HCT116 (cell line): ENCODE measurements at regions not wholly inside any gene's neighbourhood (a gene's known extent, or its start where the extent isn't known, plus 50 kb on each side); places are given as distances from the start of the nearest gene placed in this dataset.

Source experiments
- ATAC-seq: fragments of 200-7000 bp; cut with Tn5 transposase; 2 replicates; pipeline ENCODE4 v1.9.1; 2020; ENCODE audit warnings: mild to moderate bottlenecking, moderate library complexity
- BruUV-seq: library from RNA; stranded (reverse); fragments of 400-500 nt; replicated peaks from 2 replicates; lab custom pipeline; 2021; lab: Mats Ljungman, UMichigan
- CTCF ChIA-PET: fragments of 300-600 bp; sonication (Branson Sonifier 250); formaldehyde crosslinking; loops from one replicate; lab custom pipeline; 2021; ENCODE audit warnings: antibody characterized with exemption; lab: Charles Lee
- POLR2A ChIA-PET: fragments of 300-600, 350-600 bp; sonication (Branson Sonifier 250); formaldehyde crosslinking; loops from one replicate; lab custom pipeline; 2021; ENCODE audit warnings: antibody characterized with exemption; lab: Charles Lee
- RAD21 ChIA-PET, 2 experiments: fragments of 300-600 bp; sonication (Branson Sonifier 250); formaldehyde crosslinking; loops; one replicate each; lab custom pipeline; 2023; ENCODE audit warnings: low total read pairs in 2 of 2; ENCODE audit not compliant: uncharacterized antibody in 2 of 2, unreplicated experiment in 2 of 2, low non-redundant PET in 1 of 2; lab: Charles Lee
- DNase-seq: peaks from one replicate; pipeline ENCODE4 v3.0.0-alpha.2; 2010; ENCODE audit warnings: low read depth, low spot score
- H2AFZ ChIP-seq: fragments of 200-600 bp; shearing (Covaris generic), sonication (generic); 2 replicates; pipeline ENCODE4 v1.6.1; 2017; ENCODE audit warnings: low read depth, mixed run types, mixed read lengths, antibody characterized with exemption, low read length; ENCODE audit not compliant: poor library complexity, severe bottlenecking
- H3K27ac ChIP-seq: 2 replicates; pipeline ENCODE4 v1.5.1; 2012; ENCODE audit warnings: low read depth, low read length
- H3K27me3 ChIP-seq: fragments of 200-600 bp; sonication (generic); 2 replicates; pipeline ENCODE4 v1.6.1; 2016; ENCODE audit warnings: mixed run types, low read length, mixed read lengths; ENCODE audit not compliant: insufficient read depth
- H3K36me3 ChIP-seq, 2 experiments: fragments of 200-500 bp in 1 of 2; fragments of 200-600 bp in 1 of 2; sonication (Bioruptor generic) in 1 of 2; sonication (generic) in 1 of 2; 2 replicates each; pipeline versions ENCODE4 v1.5.1 to v1.6.1; 2014 to 2016; ENCODE audit warnings: low read length in 2 of 2, inconsistent platforms in 1 of 2, mixed read lengths in 1 of 2, mixed run types in 1 of 2; ENCODE audit not compliant: insufficient read depth in 2 of 2, control insufficient read depth in 1 of 2
- H3K4me1 ChIP-seq, 2 experiments: fragments of 200-600 bp in 1 of 2; sonication (generic) in 1 of 2; 2 replicates each; pipeline versions ENCODE4 v1.5.1 to v1.6.1; 2012 to 2017; ENCODE audit warnings: low read length in 2 of 2, inconsistent platforms in 1 of 2, mild to moderate bottlenecking in 1 of 2, mixed read lengths in 1 of 2, mixed run types in 1 of 2, moderate library complexity in 1 of 2; ENCODE audit not compliant: insufficient read depth in 2 of 2, control insufficient read depth in 1 of 2
- H3K4me2 ChIP-seq: fragments of 200-600 bp; sonication (generic); 2 replicates; pipeline ENCODE4 v1.6.1; 2017; ENCODE audit warnings: mixed run types, low read length, mixed read lengths
- H3K4me3 ChIP-seq, 2 experiments: fragments of 200-600 bp in 1 of 2; sonication (generic) in 1 of 2; replicated peaks in 1 of 2; 2 replicates each; pipeline ENCODE4 v1.5.1; 2011 to 2016; ENCODE audit warnings: low read length in 2 of 2, control low read depth in 1 of 2, low read depth in 1 of 2, mild to moderate bottlenecking in 1 of 2, mixed read lengths in 1 of 2, mixed run types in 1 of 2
- H3K79me2 ChIP-seq: fragments of 200-600 bp; sonication (generic); 2 replicates; pipeline ENCODE4 v1.6.1; 2017; ENCODE audit warnings: mild to moderate bottlenecking, mixed run types, low read length, moderate library complexity, mixed read lengths; ENCODE audit not compliant: insufficient read depth
- H3K9ac ChIP-seq: fragments of 200-600 bp; sonication (generic); 2 replicates; pipeline ENCODE4 v1.6.1; 2016; ENCODE audit warnings: low read length, mixed read lengths
- H3K9me2 ChIP-seq: fragments of 200-600 bp; sonication (generic), shearing (Covaris generic); 2 replicates; pipeline ENCODE4 v1.6.1; 2017; ENCODE audit warnings: mixed run types, mild to moderate bottlenecking, moderate library complexity; ENCODE audit not compliant: insufficient read depth
- H3K9me3 ChIP-seq, 2 experiments: fragments of 200-500 bp in 1 of 2; fragments of 200-600 bp in 1 of 2; sonication (Bioruptor generic) in 1 of 2; sonication (generic) in 1 of 2; 2 replicates each; pipeline ENCODE4 v1.6.1; 2014 to 2017; ENCODE audit warnings: low read length in 2 of 2, mixed read lengths in 2 of 2, inconsistent platforms in 1 of 2, low read depth in 1 of 2, mild to moderate bottlenecking in 1 of 2, mixed run types in 1 of 2, moderate library complexity in 1 of 2; ENCODE audit not compliant: control insufficient read depth in 1 of 2, insufficient read depth in 1 of 2
- H4K20me1 ChIP-seq: fragments of 200-600 bp; sonication (generic), shearing (Covaris generic); 2 replicates; pipeline ENCODE4 v1.6.1; 2017; ENCODE audit warnings: mixed run types, mild to moderate bottlenecking, moderate library complexity; ENCODE audit not compliant: insufficient read depth
- ATF3 ChIP-seq: IDR thresholded peaks from 2 replicates; pipeline ENCODE4 v1.6.1; 2012
- CBX3 ChIP-seq: IDR thresholded peaks from 2 replicates; pipeline ENCODE4 v1.6.1; 2012; ENCODE audit warnings: low read depth
- ELF1 ChIP-seq: IDR thresholded peaks from 2 replicates; pipeline ENCODE4 v1.6.1; 2012; ENCODE audit warnings: low read depth, borderline replicate concordance
- EZH2phosphoT487 ChIP-seq: fragments of 200-600 bp; IDR thresholded peaks from 2 replicates; pipeline ENCODE4 v1.6.1; 2018; ENCODE audit warnings: antibody characterized with exemption, borderline replicate concordance
- JUND ChIP-seq: IDR thresholded peaks from 2 replicates; pipeline ENCODE4 v1.6.1; 2012
- POLR2A ChIP-seq: IDR thresholded peaks from 2 replicates; pipeline ENCODE4 v1.7.0; 2011; ENCODE audit warnings: borderline replicate concordance; ENCODE audit not compliant: insufficient read depth, insufficient read length; ENCODE audit errors: extremely low read depth
- RAD21 ChIP-seq: IDR thresholded peaks from 2 replicates; pipeline ENCODE4 v1.6.1; 2012; ENCODE audit warnings: low read depth, mild to moderate bottlenecking
- TCF7L2 ChIP-seq: IDR thresholded peaks from 2 replicates; pipeline ENCODE4 v1.7.0; 2011; ENCODE audit warnings: borderline replicate concordance, inconsistent platforms; ENCODE audit not compliant: insufficient read depth, insufficient read length; ENCODE audit errors: extremely low read depth
- YY1 ChIP-seq: IDR thresholded peaks from 2 replicates; pipeline ENCODE4 v1.6.1; 2011; ENCODE audit warnings: low read length, low read depth, moderate library complexity, mild to moderate bottlenecking; ENCODE audit not compliant: insufficient replicate concordance; ENCODE audit errors: extremely low read depth
- ZFX ChIP-seq: fragments of 450-650 bp; IDR thresholded peaks from 2 replicates; pipeline ENCODE4 v1.6.1; 2017
- intact Hi-C: fragments of 100-400 bp; cut with micrococcal nuclease; formaldehyde crosslinking; loops from 2 replicates; pipeline ENCODE4 v1.10.0; 2022
- TF ChIP-seq, protein P1 (sequence below), 3 experiments: fragments of 200-600 bp in 1 of 3; sonication (generic) in 1 of 3; IDR thresholded peaks in 2 of 3; conservative IDR thresholded peaks in 1 of 3; 2 replicates each; pipeline ENCODE4 v1.5.1; 2012 to 2017; ENCODE audit warnings: low read depth in 2 of 3, low read length in 2 of 3, antibody characterized with exemption in 1 of 3, borderline replicate concordance in 1 of 3, control low read depth in 1 of 3, mild to moderate bottlenecking in 1 of 3, mixed read lengths in 1 of 3, mixed run types in 1 of 3, moderate library complexity in 1 of 3; ENCODE audit not compliant: insufficient read depth in 1 of 3
- TF ChIP-seq, protein P2 (sequence below): IDR thresholded peaks from 2 replicates; pipeline ENCODE4 v1.6.1; 2011; ENCODE audit warnings: mild to moderate bottlenecking, low read length, moderate library complexity; ENCODE audit not compliant: insufficient replicate concordance; ENCODE audit errors: extremely low read depth
- TF ChIP-seq, protein P3 (sequence below): IDR thresholded peaks from 2 replicates; pipeline ENCODE4 v1.6.1; 2012; ENCODE audit warnings: low read depth

- Histone ChIP-seq H3K4me2 (no peak overlapping the region), H3K79me2 (no peaks in the 10 kb centered on the region), H3K27ac (no peak overlapping the region), H3K4me1 (no peaks in the 10 kb centered on the region), H2AFZ (no peak overlapping the region), H3K27me3 (peaks cover 24% of the 10 kb centered on the region), H3K9ac (no peak overlapping the region), H3K9me3 (peaks cover 3 to 8% of the 10 kb centered on the region in 2 experiments; a peak in 2 of 4 replicates), H3K9me2 (no peaks in the 10 kb centered on the region), H3K36me3 (no peaks in the 10 kb centered on the region), H3K4me3 (no peak overlapping the region), H4K20me1 (no peaks in the 10 kb centered on the region)
- DNase-seq (no peak), ATAC-seq (no peak)
- TF ChIP-seq, protein P1, sequence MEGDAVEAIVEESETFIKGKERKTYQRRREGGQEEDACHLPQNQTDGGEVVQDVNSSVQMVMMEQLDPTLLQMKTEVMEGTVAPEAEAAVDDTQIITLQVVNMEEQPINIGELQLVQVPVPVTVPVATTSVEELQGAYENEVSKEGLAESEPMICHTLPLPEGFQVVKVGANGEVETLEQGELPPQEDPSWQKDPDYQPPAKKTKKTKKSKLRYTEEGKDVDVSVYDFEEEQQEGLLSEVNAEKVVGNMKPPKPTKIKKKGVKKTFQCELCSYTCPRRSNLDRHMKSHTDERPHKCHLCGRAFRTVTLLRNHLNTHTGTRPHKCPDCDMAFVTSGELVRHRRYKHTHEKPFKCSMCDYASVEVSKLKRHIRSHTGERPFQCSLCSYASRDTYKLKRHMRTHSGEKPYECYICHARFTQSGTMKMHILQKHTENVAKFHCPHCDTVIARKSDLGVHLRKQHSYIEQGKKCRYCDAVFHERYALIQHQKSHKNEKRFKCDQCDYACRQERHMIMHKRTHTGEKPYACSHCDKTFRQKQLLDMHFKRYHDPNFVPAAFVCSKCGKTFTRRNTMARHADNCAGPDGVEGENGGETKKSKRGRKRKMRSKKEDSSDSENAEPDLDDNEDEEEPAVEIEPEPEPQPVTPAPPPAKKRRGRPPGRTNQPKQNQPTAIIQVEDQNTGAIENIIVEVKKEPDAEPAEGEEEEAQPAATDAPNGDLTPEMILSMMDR (IDR thresholded peaks at IDR 0.05 in 2 of 3, conservative IDR thresholded peaks at IDR 0.05 in 1 of 3; ENCODE audit: borderline replicate concordance in 1 of 3, insufficient read depth in 1 of 3, low read depth in 2 of 3, low read length in 2 of 3), result no peak
- TF ChIP-seq, protein P2, sequence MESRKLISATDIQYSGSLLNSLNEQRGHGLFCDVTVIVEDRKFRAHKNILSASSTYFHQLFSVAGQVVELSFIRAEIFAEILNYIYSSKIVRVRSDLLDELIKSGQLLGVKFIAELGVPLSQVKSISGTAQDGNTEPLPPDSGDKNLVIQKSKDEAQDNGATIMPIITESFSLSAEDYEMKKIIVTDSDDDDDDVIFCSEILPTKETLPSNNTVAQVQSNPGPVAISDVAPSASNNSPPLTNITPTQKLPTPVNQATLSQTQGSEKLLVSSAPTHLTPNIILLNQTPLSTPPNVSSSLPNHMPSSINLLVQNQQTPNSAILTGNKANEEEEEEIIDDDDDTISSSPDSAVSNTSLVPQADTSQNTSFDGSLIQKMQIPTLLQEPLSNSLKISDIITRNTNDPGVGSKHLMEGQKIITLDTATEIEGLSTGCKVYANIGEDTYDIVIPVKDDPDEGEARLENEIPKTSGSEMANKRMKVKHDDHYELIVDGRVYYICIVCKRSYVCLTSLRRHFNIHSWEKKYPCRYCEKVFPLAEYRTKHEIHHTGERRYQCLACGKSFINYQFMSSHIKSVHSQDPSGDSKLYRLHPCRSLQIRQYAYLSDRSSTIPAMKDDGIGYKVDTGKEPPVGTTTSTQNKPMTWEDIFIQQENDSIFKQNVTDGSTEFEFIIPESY, result no peak
- TF ChIP-seq TCF7L2, result no peak
- no peak for TF ChIP-seq ELF1
- no peak for TF ChIP-seq ZFX
- TF ChIP-seq YY1, result no peak
- TF ChIP-seq JUND, result no peak
- TF ChIP-seq POLR2A, result no peak
- TF ChIP-seq, protein P3, sequence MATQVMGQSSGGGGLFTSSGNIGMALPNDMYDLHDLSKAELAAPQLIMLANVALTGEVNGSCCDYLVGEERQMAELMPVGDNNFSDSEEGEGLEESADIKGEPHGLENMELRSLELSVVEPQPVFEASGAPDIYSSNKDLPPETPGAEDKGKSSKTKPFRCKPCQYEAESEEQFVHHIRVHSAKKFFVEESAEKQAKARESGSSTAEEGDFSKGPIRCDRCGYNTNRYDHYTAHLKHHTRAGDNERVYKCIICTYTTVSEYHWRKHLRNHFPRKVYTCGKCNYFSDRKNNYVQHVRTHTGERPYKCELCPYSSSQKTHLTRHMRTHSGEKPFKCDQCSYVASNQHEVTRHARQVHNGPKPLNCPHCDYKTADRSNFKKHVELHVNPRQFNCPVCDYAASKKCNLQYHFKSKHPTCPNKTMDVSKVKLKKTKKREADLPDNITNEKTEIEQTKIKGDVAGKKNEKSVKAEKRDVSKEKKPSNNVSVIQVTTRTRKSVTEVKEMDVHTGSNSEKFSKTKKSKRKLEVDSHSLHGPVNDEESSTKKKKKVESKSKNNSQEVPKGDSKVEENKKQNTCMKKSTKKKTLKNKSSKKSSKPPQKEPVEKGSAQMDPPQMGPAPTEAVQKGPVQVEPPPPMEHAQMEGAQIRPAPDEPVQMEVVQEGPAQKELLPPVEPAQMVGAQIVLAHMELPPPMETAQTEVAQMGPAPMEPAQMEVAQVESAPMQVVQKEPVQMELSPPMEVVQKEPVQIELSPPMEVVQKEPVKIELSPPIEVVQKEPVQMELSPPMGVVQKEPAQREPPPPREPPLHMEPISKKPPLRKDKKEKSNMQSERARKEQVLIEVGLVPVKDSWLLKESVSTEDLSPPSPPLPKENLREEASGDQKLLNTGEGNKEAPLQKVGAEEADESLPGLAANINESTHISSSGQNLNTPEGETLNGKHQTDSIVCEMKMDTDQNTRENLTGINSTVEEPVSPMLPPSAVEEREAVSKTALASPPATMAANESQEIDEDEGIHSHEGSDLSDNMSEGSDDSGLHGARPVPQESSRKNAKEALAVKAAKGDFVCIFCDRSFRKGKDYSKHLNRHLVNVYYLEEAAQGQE, result no peak
- no peak for TF ChIP-seq CBX3
- TF ChIP-seq ATF3, result no peak
- no peak for TF ChIP-seq RAD21
- no peak for TF ChIP-seq EZH2phosphoT487
- ChIA-PET POLR2A (no interaction called here), RAD21 (no interaction called here), CTCF (no interaction called here)
- BruUV-seq, result no TSS peak
- intact Hi-C loops, result no loop called here
Measured at GRCh38 chr20:63142933-63143332, 73.0 kb downstream of the YTHDF1 start.
